ENCODE measurements at regions not wholly inside any gene's neighbourhood (a gene's known extent, or its start where the extent isn't known, plus 50 kb on each side); places are given as distances from the start of the nearest gene placed in this dataset.

DNA sequence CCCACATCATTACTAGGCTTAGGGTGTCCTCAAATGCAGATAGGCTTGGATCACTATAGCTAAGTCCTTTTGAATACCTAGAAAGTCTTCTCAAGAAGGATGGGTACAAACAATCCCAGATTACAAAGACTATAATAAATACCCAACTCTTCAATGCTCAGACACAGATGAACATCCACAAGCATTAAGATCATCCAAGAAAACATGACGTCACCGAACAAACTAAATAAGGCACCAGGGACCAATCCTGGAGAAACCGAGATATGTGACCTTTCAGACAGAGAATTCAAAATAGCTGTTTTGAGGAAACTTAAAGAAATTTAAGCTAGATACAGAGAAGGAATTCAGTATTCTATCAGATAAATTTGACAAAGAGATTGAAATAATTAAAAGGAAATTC, 108.0 kb upstream of the PLPP4 start:
- no peaks in the 10 kb centered on the region for H3K79me2 ChIP-seq (ENCODE audit: insufficient read depth, low read length)
- no peak overlapping the region for H3K23ac ChIP-seq (ENCODE audit: insufficient read length, low read depth, low read length)
- DNase-seq, result no peak
- no peak overlapping the region for H3K27ac ChIP-seq (ENCODE audit: insufficient read length, low read depth, low read length)
- Mint-ChIP-seq H3K4me3 (no peak overlapping the region), H3K27me3 (ENCODE audit: low read depth) (no peaks in the 10 kb centered on the region; the same call in 1 of the 2 replicates), H3K36me3 (ENCODE audit: insufficient read depth in 1 of 3, low read depth in 3 of 3) (no peaks in the 10 kb centered on the region; a peak in 2 of 7 replicates), H3K9me3 (peaks cover 4% of the 10 kb centered on the region in 2 experiments; a peak in 3 of 5 replicates), H3K27ac (no peak overlapping the region), H3K4me1 (no peaks in the 10 kb centered on the region)
- no peak overlapping the region for H4K8ac ChIP-seq (replicated peaks; ENCODE audit: insufficient read length, low read depth, low read length)
- no peak overlapping the region for H2BK120ac ChIP-seq (ENCODE audit: low read depth, low read length, poor library complexity, severe bottlenecking)
- H4K20me1 ChIP-seq (ENCODE audit: control insufficient read depth, insufficient read depth, insufficient read length), result no peaks in the 10 kb centered on the region
- H3K14ac ChIP-seq (ENCODE audit: insufficient read depth, low read length), result no peak overlapping the region
- no peaks in the 10 kb centered on the region for H3K27me3 ChIP-seq (ENCODE audit: insufficient read depth, low read length)
- no peak overlapping the region for H2BK12ac ChIP-seq (ENCODE audit: insufficient read length, low read depth, low read length)
- no peak overlapping the region for H2BK5ac ChIP-seq (ENCODE audit: insufficient read length, low read length)
- H3K4me1 ChIP-seq (ENCODE audit: insufficient read depth, low read length), result no peaks in the 10 kb centered on the region
- H2AK5ac ChIP-seq (ENCODE audit: insufficient read length, low read length), result no peak overlapping the region
- WGBS (ENCODE audit: extremely low coverage, insufficient read length, low lambda C conversion rate), result no CpG with 5 or more reads among the region's 3 CpGs
- H3K23me2 ChIP-seq (ENCODE audit: insufficient read length, low read depth, low read length, poor library complexity, severe bottlenecking), result no peaks in the 10 kb centered on the region
- H3K79me1 ChIP-seq (ENCODE audit: insufficient read depth, low read depth, low read length, poor library complexity, severe bottlenecking), result no peaks in the 10 kb centered on the region
- H3K9ac ChIP-seq (ENCODE audit: extremely low read depth, insufficient read length, low read length), result no peak overlapping the region
- H4K91ac ChIP-seq (ENCODE audit: insufficient read length, low read depth, low read length), result no peak overlapping the region
- H3K9me3 ChIP-seq (ENCODE audit: control insufficient read depth, low read depth, low read length), result no peaks in the 10 kb centered on the region
- no peak overlapping the region for H3K4ac ChIP-seq (ENCODE audit: low read depth, low read length)
- H2BK20ac ChIP-seq (ENCODE audit: low read depth, low read length, poor library complexity, severe bottlenecking), result no peak overlapping the region
- no peak overlapping the region for H3K18ac ChIP-seq (ENCODE audit: insufficient read length, low read depth, low read length)
- H2BK15ac ChIP-seq (ENCODE audit: low read depth, low read length), result no peak overlapping the region
- no peak overlapping the region for H3K56ac ChIP-seq (ENCODE audit: insufficient read length, low read depth, low read length)
- TF ChIP-seq, protein P1, sequence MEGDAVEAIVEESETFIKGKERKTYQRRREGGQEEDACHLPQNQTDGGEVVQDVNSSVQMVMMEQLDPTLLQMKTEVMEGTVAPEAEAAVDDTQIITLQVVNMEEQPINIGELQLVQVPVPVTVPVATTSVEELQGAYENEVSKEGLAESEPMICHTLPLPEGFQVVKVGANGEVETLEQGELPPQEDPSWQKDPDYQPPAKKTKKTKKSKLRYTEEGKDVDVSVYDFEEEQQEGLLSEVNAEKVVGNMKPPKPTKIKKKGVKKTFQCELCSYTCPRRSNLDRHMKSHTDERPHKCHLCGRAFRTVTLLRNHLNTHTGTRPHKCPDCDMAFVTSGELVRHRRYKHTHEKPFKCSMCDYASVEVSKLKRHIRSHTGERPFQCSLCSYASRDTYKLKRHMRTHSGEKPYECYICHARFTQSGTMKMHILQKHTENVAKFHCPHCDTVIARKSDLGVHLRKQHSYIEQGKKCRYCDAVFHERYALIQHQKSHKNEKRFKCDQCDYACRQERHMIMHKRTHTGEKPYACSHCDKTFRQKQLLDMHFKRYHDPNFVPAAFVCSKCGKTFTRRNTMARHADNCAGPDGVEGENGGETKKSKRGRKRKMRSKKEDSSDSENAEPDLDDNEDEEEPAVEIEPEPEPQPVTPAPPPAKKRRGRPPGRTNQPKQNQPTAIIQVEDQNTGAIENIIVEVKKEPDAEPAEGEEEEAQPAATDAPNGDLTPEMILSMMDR (conservative IDR thresholded peaks at IDR 0.05), result no peak
- H2AFZ ChIP-seq (ENCODE audit: low read length), result no peak overlapping the region
- no peak overlapping the region for H4K5ac ChIP-seq (ENCODE audit: insufficient read length, low read depth, low read length)
- no peak overlapping the region for H3T11ph ChIP-seq (ENCODE audit: low read length)
- no peak overlapping the region for H3K4me2 ChIP-seq (ENCODE audit: insufficient read depth, insufficient read length, low read length)

All from H9 (cell line).